SK-N-SH treated with all-trans-retinoic acid at 6 μM for 48 hours (cell line): ENCODE measurements at regions not wholly inside any gene's neighbourhood (a gene's known extent, or its start where the extent isn't known, plus 50 kb on each side); places are given as distances from the start of the nearest gene placed in this dataset.
A peak's percentile ranks its signal among the peaks of the same experiment; 100 is the strongest.

ENCODE experiments used
- ATAC-seq: fragments of 200-7000 bp; cut with Tn5 transposase; 3 replicates; pipeline ENCODE4 v1.9.1; 2020; ENCODE audit warnings: mild to moderate bottlenecking, moderate library complexity
- ARNTL ChIP-seq: fragments of 450-650 bp; formaldehyde crosslinking; IDR thresholded peaks from 2 replicates; pipeline ENCODE4 v1.5.0; 2020; ENCODE audit warnings: low read depth, mild to moderate bottlenecking, moderate library complexity, borderline replicate concordance
- BACH2 ChIP-seq: fragments of 250-450 bp; sonication (Bioruptor Pico); IDR thresholded peaks from 2 replicates; pipeline ENCODE4 v1.9.0; 2021; ENCODE audit warnings: mild to moderate bottlenecking, borderline replicate concordance
- CSDC2 ChIP-seq: fragments of 250-450 bp; sonication (Bioruptor Pico); IDR thresholded peaks from 2 replicates; pipeline ENCODE4 v1.5.0; 2020; ENCODE audit warnings: mild to moderate bottlenecking, moderate library complexity
- CSRNP3 ChIP-seq: fragments of 250-450 bp; sonication (Bioruptor Pico); IDR thresholded peaks from 2 replicates; pipeline ENCODE4 v1.5.1; 2021; ENCODE audit warnings: mild to moderate bottlenecking, moderate library complexity
- ISL1 ChIP-seq: fragments of 250-450 bp; sonication (Bioruptor Pico); IDR thresholded peaks from 2 replicates; pipeline ENCODE4 v2.1.2; 2022; ENCODE audit warnings: mild to moderate bottlenecking, moderate library complexity
- OSR1 ChIP-seq: fragments of 250-450 bp; sonication (Bioruptor Pico); IDR thresholded peaks from 2 replicates; pipeline ENCODE4 v1.8.0; 2022; ENCODE audit warnings: moderate library complexity, mild to moderate bottlenecking, inconsistent platforms
- PATZ1 ChIP-seq: fragments of 250-450 bp; sonication (Bioruptor Pico); IDR thresholded peaks from 2 replicates; pipeline ENCODE4 v1.8.0; 2020; ENCODE audit warnings: mild to moderate bottlenecking, moderate library complexity, borderline replicate concordance
- PPARA ChIP-seq: fragments of 250-450 bp; sonication (Bioruptor Pico); IDR thresholded peaks from 2 replicates; pipeline ENCODE4 v1.5.0; 2020; ENCODE audit warnings: mild to moderate bottlenecking, borderline replicate concordance
- TCF4 ChIP-seq: fragments of 250-450 bp; sonication (Bioruptor Pico); IDR thresholded peaks from 2 replicates; pipeline ENCODE4 v1.8.0; 2021; ENCODE audit warnings: mild to moderate bottlenecking, moderate library complexity, borderline replicate concordance
- TOX ChIP-seq: fragments of 250-450 bp; sonication (Bioruptor Pico); IDR thresholded peaks from 2 replicates; pipeline ENCODE4 v1.8.0; 2021; ENCODE audit warnings: mild to moderate bottlenecking, moderate library complexity, borderline replicate concordance
- TSHZ2 ChIP-seq: fragments of 250-450 bp; sonication (Bioruptor Pico); IDR thresholded peaks from 2 replicates; pipeline ENCODE4 v1.5.0; 2020; ENCODE audit warnings: mild to moderate bottlenecking, moderate library complexity
- ZC3H10 ChIP-seq: fragments of 250-450 bp; sonication (Bioruptor Pico); IDR thresholded peaks from 2 replicates; pipeline ENCODE4 v1.5.1; 2021; ENCODE audit warnings: mild to moderate bottlenecking, moderate library complexity
- ZFP3 ChIP-seq: fragments of 250-450 bp; sonication (Bioruptor Pico); IDR thresholded peaks from 2 replicates; pipeline ENCODE4 v1.5.0; 2020; ENCODE audit warnings: mild to moderate bottlenecking, moderate library complexity
- ZFP30 ChIP-seq: fragments of 450-650 bp; formaldehyde crosslinking; IDR thresholded peaks from 2 replicates; pipeline ENCODE4 v1.5.0; 2022; ENCODE audit warnings: mild to moderate bottlenecking, moderate library complexity
- ZNF565 ChIP-seq: fragments of 450-650 bp; formaldehyde crosslinking; conservative IDR thresholded peaks from 2 replicates; pipeline ENCODE4 v1.5.0; 2020; ENCODE audit warnings: low read depth, mild to moderate bottlenecking, moderate library complexity
- ZNF70 ChIP-seq: fragments of 450-650 bp; formaldehyde crosslinking; IDR thresholded peaks from 2 replicates; pipeline ENCODE4 v1.5.0; 2020; ENCODE audit warnings: mild to moderate bottlenecking, moderate library complexity

- no peak for ATAC-seq
- TF ChIP-seq OSR1 (CRISPR knock-in tag) (no peak), PATZ1 (CRISPR knock-in tag) (no peak), CSDC2 (CRISPR knock-in tag) (no peak), ZFP30 (CRISPR knock-in tag) (no peak), BACH2 (no peak), TCF4 (CRISPR knock-in tag) (no peak)
These were observed 146.9 kb downstream of the RWDD3 start for GRCh38 chr1:95380909-95381308.

- TF ChIP-seq CSRNP3 (CRISPR knock-in tag) (no peak), ZFP3 (CRISPR knock-in tag) (no peak), TOX (CRISPR knock-in tag) (no peak), PPARA (CRISPR knock-in tag) (no peak), ISL1 (CRISPR knock-in tag) (no peak), TSHZ2 (no peak), ZFP30 (CRISPR knock-in tag) (no peak), ZNF565 (CRISPR knock-in tag) (no peak), ARNTL (CRISPR knock-in tag) (no peak), ZNF70 (CRISPR knock-in tag) (no peak), OSR1 (CRISPR knock-in tag) (no peak), CSDC2 (CRISPR knock-in tag) (no peak)
- ATAC-seq: peak; percentile 27; the same call in 1 of the 3 replicates
These were observed 148.2 kb downstream of the RWDD3 start for GRCh38 chr1:95382000-95382786.

GRCh38 chr1:95383111-95383510 is 149.1 kb downstream of the RWDD3 start:
- no peak for ATAC-seq

More at GRCh38 chr1:95383111-95383510, 149.1 kb downstream of the RWDD3 start:
- TF ChIP-seq PATZ1 (CRISPR knock-in tag) (no peak), CSRNP3 (CRISPR knock-in tag) (no peak), CSDC2 (CRISPR knock-in tag) (no peak), PPARA (CRISPR knock-in tag) (no peak), ZC3H10 (CRISPR knock-in tag) (no peak), ZFP3 (CRISPR knock-in tag) (no peak)
